Panc1 (cell line): ENCODE measurements at regions not wholly inside any gene's neighbourhood (a gene's known extent, or its start where the extent isn't known, plus 50 kb on each side); places are given as distances from the start of the nearest gene placed in this dataset.

ENCODE experiments used
- ATAC-seq: fragments of 200-7000 bp; cut with Tn5 transposase; 2 replicates; pipeline ENCODE4 v1.9.1; 2020; ENCODE audit warnings: mild to moderate bottlenecking, moderate library complexity
- BruUV-seq: library from RNA; stranded (reverse); fragments of 400-500 nt; replicated peaks from 2 replicates; lab custom pipeline; 2021; lab: Mats Ljungman, UMichigan
- CTCF ChIA-PET: fragments of 300-600 bp; sonication (Branson Sonifier 250); formaldehyde crosslinking; loops from one replicate; lab custom pipeline; 2022; ENCODE audit warnings: antibody characterized with exemption; lab: Charles Lee
- POLR2A ChIA-PET: fragments of 300-600 bp; sonication (Branson Sonifier 250); formaldehyde crosslinking; loops from one replicate; lab custom pipeline; 2022; ENCODE audit warnings: antibody characterized with exemption; lab: Charles Lee
- DNase-seq: peaks from one replicate; pipeline ENCODE4 v3.0.0-alpha.2; 2010; ENCODE audit warnings: low read depth, low spot score
- H3K27ac ChIP-seq: 2 replicates; pipeline ENCODE4 v1.5.1; 2011; ENCODE audit warnings: mild to moderate bottlenecking, low read length, inconsistent platforms
- H3K27me3 ChIP-seq: fragments of 200-500 bp; sonication (Bioruptor generic); 2 replicates; pipeline ENCODE4 v1.6.0; 2014; ENCODE audit warnings: low read length, inconsistent platforms; ENCODE audit not compliant: control insufficient read depth, insufficient read depth
- H3K36me3 ChIP-seq: fragments of 200-500 bp; sonication (Bioruptor generic); 2 replicates; pipeline ENCODE4 v1.5.1; 2014; ENCODE audit warnings: inconsistent platforms, mild to moderate bottlenecking, low read length, moderate library complexity; ENCODE audit not compliant: control insufficient read depth, insufficient read depth
- H3K4me1 ChIP-seq: 2 replicates; pipeline ENCODE4 v1.5.1; 2011; ENCODE audit warnings: inconsistent platforms, mild to moderate bottlenecking, low read length, moderate library complexity; ENCODE audit not compliant: control insufficient read depth, insufficient read depth
- H3K4me3 ChIP-seq, 2 experiments: 2 replicates each; pipeline ENCODE4 v1.5.1; 2011 to 2012; ENCODE audit warnings: low read depth in 2 of 2, low read length in 2 of 2, mild to moderate bottlenecking in 2 of 2, inconsistent platforms in 1 of 2, moderate library complexity in 1 of 2
- H3K9me3 ChIP-seq: fragments of 200-500 bp; sonication (Bioruptor generic); 2 replicates; pipeline ENCODE4 v1.5.1; 2014; ENCODE audit warnings: low read depth, mild to moderate bottlenecking, inconsistent platforms, low read length, moderate library complexity; ENCODE audit not compliant: control insufficient read depth, insufficient read depth
- CTCF ChIP-seq: fragments of 450-650 bp; IDR thresholded peaks from 2 replicates; pipeline ENCODE4 v1.5.1; 2017; ENCODE audit warnings: mild to moderate bottlenecking
- POLR2AphosphoS5 ChIP-seq: IDR thresholded peaks from 2 replicates; pipeline ENCODE4 v1.6.1; 2012; ENCODE audit warnings: mild to moderate bottlenecking, low read depth, low read length, moderate library complexity
- REST ChIP-seq, 2 experiments: IDR thresholded peaks; 2 replicates each; pipeline ENCODE4 v1.6.1; 2011 to 2012; ENCODE audit warnings: low read depth in 2 of 2, control low read depth in 1 of 2, low read length in 1 of 2, mild to moderate bottlenecking in 1 of 2, moderate library complexity in 1 of 2; ENCODE audit not compliant: insufficient read depth in 1 of 2
- SIN3A ChIP-seq: IDR thresholded peaks from 2 replicates; pipeline ENCODE4 v1.6.1; 2012; ENCODE audit warnings: low read depth, mild to moderate bottlenecking, low read length, moderate library complexity, borderline replicate concordance; ENCODE audit not compliant: insufficient read depth
- TCF7L2 ChIP-seq: IDR thresholded peaks from 2 replicates; pipeline ENCODE4 v1.6.1; 2011; ENCODE audit warnings: mild to moderate bottlenecking, low read depth, low read length, inconsistent platforms
- in situ Hi-C: cut with HindIII; loops from 2 replicates; pipeline ENCODE4 v1.10.0; 2016; ENCODE audit warnings: low sequenced_read_pairs, low pct_unique_long_range_greater_than_20kb
- intact Hi-C: fragments of 100-400 bp; cut with micrococcal nuclease; formaldehyde crosslinking; loops from one replicate; pipeline ENCODE4 v1.10.0; 2022; ENCODE audit not compliant: unreplicated experiment

- Histone ChIP-seq H3K4me3 (no peak overlapping the region), H3K27me3 (no peaks in the 10 kb centered on the region), H3K9me3 (no peaks in the 10 kb centered on the region), H3K36me3 (no peaks in the 10 kb centered on the region), H3K27ac (no peak overlapping the region), H3K4me1 (no peaks in the 10 kb centered on the region)
- ChIA-PET POLR2A (no interaction called here), CTCF (no interaction called here)
- DNase-seq (no peak), ATAC-seq (no peak)
- intact Hi-C loops = no loop called here
- in situ Hi-C loops = no loop called here
- BruUV-seq = no TSS peak
- TF ChIP-seq SIN3A = no peak
- TF ChIP-seq CTCF = no peak
- no peak for TF ChIP-seq REST (IDR thresholded peaks at IDR 0.05; ENCODE audit: insufficient read depth in 1 of 2, low read depth in 2 of 2, low read length in 1 of 2)
- TF ChIP-seq TCF7L2 = no peak
- no peak for TF ChIP-seq POLR2AphosphoS5
Measured at GRCh38 chr11:101336858-101337257, 207.2 kb upstream of the PGR start.

- intact Hi-C loops (no loop called here), in situ Hi-C loops (no loop called here)
- DNase-seq = no peak
- Histone ChIP-seq H3K9me3 (no peaks in the 10 kb centered on the region), H3K27ac (no peak overlapping the region), H3K36me3 (no peaks in the 10 kb centered on the region), H3K4me3 (no peak overlapping the region), H3K27me3 (no peaks in the 10 kb centered on the region), H3K4me1 (no peaks in the 10 kb centered on the region)
- ChIA-PET POLR2A (no interaction called here), CTCF (no interaction called here)
- TF ChIP-seq SIN3A (no peak), TCF7L2 (no peak), CTCF (no peak), POLR2AphosphoS5 (no peak), REST (IDR thresholded peaks at IDR 0.05; ENCODE audit: insufficient read depth in 1 of 2, low read depth in 2 of 2, low read length in 1 of 2) (no peak)
- ATAC-seq = no peak
- no TSS peak for BruUV-seq
Measured at GRCh38 chr11:101336155-101336554, 206.5 kb upstream of the PGR start.
